GM23338 (cell line): ENCODE measurements at regions not wholly inside any gene's neighbourhood (a gene's known extent, or its start where the extent isn't known, plus 50 kb on each side); places are given as distances from the start of the nearest gene placed in this dataset.
A peak's percentile ranks its signal among the peaks of the same experiment; 100 is the strongest.

ENCODE experiments used
- ATAC-seq: fragments of 200-7000 bp; cut with Tn5 transposase; 3 replicates; pipeline ENCODE4 v1.9.1; 2020
- DNase-seq: peaks from one replicate; pipeline ENCODE4 v3.0.0-alpha.2; 2015; ENCODE audit warnings: low spot score
- H2AFZ ChIP-seq: fragments of 200-600 bp; sonication (generic); 2 replicates; pipeline ENCODE4 v1.8.0; 2016; ENCODE audit warnings: antibody characterized with exemption, mild to moderate bottlenecking, moderate library complexity
- H3F3A ChIP-seq: fragments of 200-600 bp; sonication (generic); replicated peaks from 2 replicates; pipeline ENCODE4 v1.8.0; 2017; ENCODE audit warnings: antibody characterized with exemption, mixed run types, low read depth
- H3K27ac ChIP-seq: fragments of 200-600 bp; sonication (generic); 2 replicates; pipeline ENCODE4 v1.6.1; 2016; ENCODE audit warnings: low read depth
- H3K27me3 ChIP-seq: fragments of 200-600 bp; sonication (generic); 2 replicates; pipeline ENCODE4 v1.8.0; 2016; ENCODE audit warnings: mild to moderate bottlenecking, mixed run types, moderate library complexity; ENCODE audit not compliant: insufficient read depth
- H3K36me3 ChIP-seq: fragments of 200-600 bp; sonication (generic); 2 replicates; pipeline ENCODE4 v1.8.0; 2016; ENCODE audit warnings: mild to moderate bottlenecking; ENCODE audit not compliant: insufficient read depth
- H3K4me1 ChIP-seq: fragments of 200-600 bp; sonication (generic); 2 replicates; pipeline ENCODE4 v1.8.0; 2016; ENCODE audit warnings: mild to moderate bottlenecking, moderate library complexity; ENCODE audit not compliant: insufficient read depth
- H3K4me2 ChIP-seq: fragments of 200-600 bp; sonication (generic); 2 replicates; pipeline ENCODE4 v1.7.1; 2017; ENCODE audit warnings: mixed run types
- H3K4me3 ChIP-seq: fragments of 200-600 bp; sonication (generic); 2 replicates; pipeline ENCODE4 v1.6.1; 2016; ENCODE audit warnings: mixed run types
- H3K79me2 ChIP-seq: fragments of 200-600 bp; sonication (generic); replicated peaks from 2 replicates; pipeline ENCODE4 v1.8.0; 2017; ENCODE audit warnings: mild to moderate bottlenecking; ENCODE audit not compliant: insufficient read depth
- H3K9me2 ChIP-seq: fragments of 200-600 bp; sonication (generic); 2 replicates; pipeline ENCODE4 v1.8.0; 2017; ENCODE audit not compliant: insufficient read depth
- H4K20me1 ChIP-seq: fragments of 200-600 bp; sonication (generic); replicated peaks from 2 replicates; pipeline ENCODE4 v1.8.0; 2017; ENCODE audit warnings: mild to moderate bottlenecking; ENCODE audit not compliant: insufficient read depth
- H3K27ac Mint-ChIP-seq: 2 replicates; pipeline ENCODE4 v1.8.0; 2020; ENCODE audit warnings: inconsistent platforms, mild to moderate bottlenecking, moderate library complexity, mixed read lengths
- H3K27me3 Mint-ChIP-seq: 3 replicates; pipeline ENCODE4 v1.8.0; 2022; ENCODE audit warnings: low read depth, mild to moderate bottlenecking, moderate library complexity, mixed read lengths, inconsistent platforms; ENCODE audit not compliant: insufficient read depth, poor library complexity
- H3K36me3 Mint-ChIP-seq: 3 replicates; pipeline ENCODE4 v1.8.0; 2021; ENCODE audit warnings: low read depth, mild to moderate bottlenecking, inconsistent platforms, moderate library complexity, mixed read lengths
- H3K4me1 Mint-ChIP-seq: 3 replicates; pipeline ENCODE4 v1.8.0; 2020; ENCODE audit warnings: mild to moderate bottlenecking, inconsistent platforms, mixed read lengths
- H3K4me3 Mint-ChIP-seq: 3 replicates; pipeline ENCODE4 v1.8.0; 2021; ENCODE audit warnings: moderate library complexity, mild to moderate bottlenecking, inconsistent platforms, mixed read lengths
- H3K9me3 Mint-ChIP-seq: 3 replicates; pipeline ENCODE4 v1.8.0; 2020; ENCODE audit warnings: moderate library complexity, mild to moderate bottlenecking, inconsistent platforms, mixed read lengths
- CREB1 ChIP-seq: fragments of 250-450 bp; sonication (Bioruptor Pico); IDR thresholded peaks from 2 replicates; pipeline ENCODE4 v1.5.0; 2020; ENCODE audit warnings: low read depth, mild to moderate bottlenecking, moderate library complexity
- CTCF ChIP-seq, 2 experiments: fragments of 200-600 bp in 1 of 2; sonication (generic) in 1 of 2; conservative IDR thresholded peaks; 2 replicates each; pipeline versions ENCODE4 v1.5.1 to v1.6.1; 2016 to 2017; ENCODE audit warnings: antibody characterized with exemption in 2 of 2, low read depth in 2 of 2, mild to moderate bottlenecking in 2 of 2, moderate library complexity in 1 of 2
- JUNB ChIP-seq: IDR thresholded peaks from one replicate; pipeline ENCODE4 v1.6.1; 2016; ENCODE audit warnings: antibody characterized with exemption; ENCODE audit not compliant: unreplicated experiment
- POLR2AphosphoS5 ChIP-seq: IDR thresholded peaks from 2 replicates; pipeline ENCODE4 v1.6.1; 2016; ENCODE audit warnings: antibody characterized with exemption, low read depth
- REST ChIP-seq: IDR thresholded peaks from one replicate; pipeline ENCODE4 v1.6.1; 2018; ENCODE audit warnings: antibody characterized with exemption; ENCODE audit not compliant: unreplicated experiment
- ZNF331 ChIP-seq: fragments of 250-450 bp; sonication (Bioruptor Pico); IDR thresholded peaks from 2 replicates; pipeline ENCODE4 v1.5.0; 2020; ENCODE audit warnings: low read depth, mild to moderate bottlenecking, moderate library complexity
- ZNF462 ChIP-seq: fragments of 250-450 bp; sonication (Bioruptor Pico); IDR thresholded peaks from 2 replicates; pipeline ENCODE4 v1.5.0; 2020; ENCODE audit warnings: mild to moderate bottlenecking, moderate library complexity

GRCh38 chr20:16125816-16126215 lies 447.4 kb downstream of the KIF16B start (continued):
- TF ChIP-seq ZNF462 (CRISPR knock-in tag) (no peak), ZNF331 (no peak), CTCF (conservative IDR thresholded peaks at IDR 0.05; ENCODE audit: low read depth in 2 of 2) (no peak)

GRCh38 chr20:16124911-16125776 lies 448.1 kb downstream of the KIF16B start:
- Mint-ChIP-seq H3K27ac (no peak overlapping the region), H3K9me3 (peaks cover 9% of the 10 kb centered on the region; the same call in 2 of the 3 replicates), H3K27me3 (no peaks in the 10 kb centered on the region), H3K4me3 (no peak overlapping the region), H3K36me3 (0 out of 3 replicates have a peak, but pooled peaks cover 3% of the 10 kb centered on the region), H3K4me1 (no peaks in the 10 kb centered on the region)
- Histone ChIP-seq H3K9me2 (0 out of 2 replicates have a peak, but pooled peaks cover 6% of the 10 kb centered on the region), H3K27ac (no peak overlapping the region), H3K36me3 (no peaks in the 10 kb centered on the region), H3F3A (no peaks in the 10 kb centered on the region), H3K79me2 (no peaks in the 10 kb centered on the region), H3K4me2 (no peak overlapping the region), H3K4me3 (no peak overlapping the region), H3K27me3 (no peaks in the 10 kb centered on the region), H3K4me1 (no peaks in the 10 kb centered on the region), H4K20me1 (no peaks in the 10 kb centered on the region), H2AFZ (peak overlapping the region; percentile 43; the same call in 1 of the 2 replicates)
- ATAC-seq (no peak), DNase-seq (no peak)
- TF ChIP-seq CREB1 (CRISPR knock-in tag) (no peak), REST (no peak), JUNB (no peak), ZNF331 (no peak), POLR2AphosphoS5 (no peak)
